ENCODE measurements at regions not wholly inside any gene's neighbourhood (a gene's known extent, or its start where the extent isn't known, plus 50 kb on each side); places are given as distances from the start of the nearest gene placed in this dataset.
A peak's percentile ranks its signal among the peaks of the same experiment; 100 is the strongest.

- Mint-ChIP-seq H3K9me3 (no peaks in the 10 kb centered on the region), H3K4me1 (peaks cover 0 to 3% (median 1%) of the 10 kb centered on the region in 4 donors), H3K36me3 (peaks cover 0 to 2% (median 0%) of the 10 kb centered on the region in 3 donors), H3K27me3 (peaks cover 0 to 3% (median 0%) of the 10 kb centered on the region in 5 donors), H3K4me3 (no peak overlapping the region), H3K27ac (no peak overlapping the region)
- DNase-seq (no peak), ATAC-seq (no peak)
- POLR2A ChIA-PET = no interaction called here
These were observed 325.1 kb downstream of the RNF144A start for GRCh38 chr2:7242189-7242867.

GRCh38 chr2:7243276-7243675 lies 326.1 kb downstream of the RNF144A start:
- H3K9me3 Mint-ChIP-seq = no peaks in the 10 kb centered on the region
- H3K36me3 Mint-ChIP-seq = peaks cover 0 to 2% (median 0%) of the 10 kb centered on the region in 3 donors
- POLR2A ChIA-PET = no interaction called here
- DNase-seq (no peak), ATAC-seq (no peak)
- H3K27me3 Mint-ChIP-seq = peaks cover 0 to 3% (median 0%) of the 10 kb centered on the region in 5 donors
- peaks cover 0 to 3% (median 1%) of the 10 kb centered on the region in 4 donors for H3K4me1 Mint-ChIP-seq
- no peak overlapping the region for H3K27ac Mint-ChIP-seq
- H3K4me3 Mint-ChIP-seq = no peak overlapping the region

- no peak for DNase-seq
- Mint-ChIP-seq H3K9me3 (peaks cover 0 to 2% (median 0%) of the 10 kb centered on the region in 9 donors), H3K27ac (no peak overlapping the region), H3K4me3 (no peak overlapping the region), H3K27me3 (peaks cover 0 to 5% (median 0%) of the 10 kb centered on the region in 5 donors), H3K4me1 (no peaks in the 10 kb centered on the region), H3K36me3 (peaks cover 0 to 5% (median 3%) of the 10 kb centered on the region in 3 donors)
- POLR2A ChIA-PET = no interaction called here
- no peak for ATAC-seq
These were observed 339.2 kb downstream of the RNF144A start for GRCh38 chr2:7256377-7256776.

GRCh38 chr2:7262727-7263126 lies 345.5 kb downstream of the RNF144A start:
- H3K27ac Mint-ChIP-seq = peak overlapping the region in 6 of 10 donors; percentile 7 to 33 (median 27)
- H3K36me3 Mint-ChIP-seq = peaks cover 0 to 7% (median 5%) of the 10 kb centered on the region in 3 donors
- DNase-seq = no peak
- no peak for ATAC-seq
- H3K4me3 Mint-ChIP-seq = no peak overlapping the region
- peaks cover 0 to 9% (median 0%) of the 10 kb centered on the region in 5 donors for H3K27me3 Mint-ChIP-seq
- no peaks in the 10 kb centered on the region for H3K9me3 Mint-ChIP-seq
- H3K4me1 Mint-ChIP-seq = peaks cover 6 to 11% (median 9%) of the 10 kb centered on the region in 4 donors
- POLR2A ChIA-PET = no interaction called here

DNA sequence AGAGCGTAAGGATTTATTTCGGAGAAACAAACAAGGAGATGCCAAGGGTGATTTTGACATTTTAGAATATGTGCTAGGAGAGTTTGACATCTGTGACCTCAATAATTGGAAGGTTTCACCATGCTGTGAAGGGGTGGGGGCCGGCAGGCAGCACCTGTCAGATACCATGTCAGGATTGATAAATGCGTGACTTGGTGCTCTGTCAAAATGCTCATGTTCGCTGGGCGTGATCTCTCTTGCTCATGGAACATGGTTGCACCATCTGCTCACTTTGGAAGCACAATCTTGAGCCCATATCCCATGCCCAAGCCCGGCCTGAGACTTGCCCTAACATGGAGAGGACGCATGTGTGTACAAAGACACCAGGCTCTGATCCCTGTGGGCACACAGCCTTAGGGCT lies 347.6 kb downstream of the RNF144A start:
- Mint-ChIP-seq H3K36me3 (peaks cover 0 to 4% (median 2%) of the 10 kb centered on the region in 3 donors), H3K9me3 (no peaks in the 10 kb centered on the region), H3K4me3 (no peak overlapping the region), H3K4me1 (peaks cover 6 to 11% (median 9%) of the 10 kb centered on the region in 4 donors), H3K27ac (peak overlapping the region in 1 of 10 donors; percentile 23), H3K27me3 (peaks cover 0 to 9% (median 0%) of the 10 kb centered on the region in 5 donors)
- ATAC-seq = no peak
- POLR2A ChIA-PET = no interaction called here
- DNase-seq = no peak

GRCh38 chr2:7265286-7265685 lies 348.1 kb downstream of the RNF144A start:
- Mint-ChIP-seq H3K27ac (no peak overlapping the region), H3K4me3 (no peak overlapping the region), H3K9me3 (no peaks in the 10 kb centered on the region), H3K27me3 (peaks cover 0 to 9% (median 0%) of the 10 kb centered on the region in 5 donors), H3K36me3 (peaks cover 0 to 4% (median 2%) of the 10 kb centered on the region in 3 donors), H3K4me1 (peaks cover 6 to 11% (median 9%) of the 10 kb centered on the region in 4 donors)
- POLR2A ChIA-PET = no interaction called here
- ATAC-seq (no peak), DNase-seq (no peak)

DNA sequence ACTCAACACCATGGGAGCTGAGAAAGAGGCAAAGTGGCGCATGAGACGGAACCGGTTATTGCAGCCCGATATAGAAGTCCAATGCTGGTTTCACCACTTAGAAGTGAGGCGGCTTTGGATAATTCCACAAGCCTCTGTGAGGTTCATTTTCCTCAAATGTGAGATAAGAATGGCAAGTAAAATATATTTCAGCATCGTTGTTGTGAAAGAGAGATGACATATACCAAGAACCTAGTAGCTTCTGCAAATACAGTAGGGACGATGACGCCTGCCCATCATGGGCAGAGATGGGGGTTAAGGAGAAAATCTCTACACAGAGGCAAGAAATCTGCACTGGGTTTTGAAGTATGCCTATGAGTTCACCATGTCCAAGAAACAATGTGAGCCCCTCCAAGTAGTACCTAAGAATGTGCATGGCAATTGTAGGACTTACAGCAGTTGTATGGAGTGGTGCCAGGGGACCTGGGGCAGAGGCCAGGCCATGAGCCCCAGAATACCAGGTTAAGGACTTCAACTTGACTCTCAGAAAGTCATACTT lies 352.0 kb downstream of the RNF144A start:
- POLR2A ChIA-PET = no interaction called here
- Mint-ChIP-seq H3K36me3 (peaks cover 0 to 4% (median 0%) of the 10 kb centered on the region in 3 donors), H3K27me3 (peaks cover 0 to 5% (median 0%) of the 10 kb centered on the region in 5 donors), H3K4me3 (no peak overlapping the region), H3K4me1 (no peaks in the 10 kb centered on the region), H3K9me3 (no peaks in the 10 kb centered on the region), H3K27ac (no peak overlapping the region)
- no peak for DNase-seq
- no peak for ATAC-seq

DNA sequence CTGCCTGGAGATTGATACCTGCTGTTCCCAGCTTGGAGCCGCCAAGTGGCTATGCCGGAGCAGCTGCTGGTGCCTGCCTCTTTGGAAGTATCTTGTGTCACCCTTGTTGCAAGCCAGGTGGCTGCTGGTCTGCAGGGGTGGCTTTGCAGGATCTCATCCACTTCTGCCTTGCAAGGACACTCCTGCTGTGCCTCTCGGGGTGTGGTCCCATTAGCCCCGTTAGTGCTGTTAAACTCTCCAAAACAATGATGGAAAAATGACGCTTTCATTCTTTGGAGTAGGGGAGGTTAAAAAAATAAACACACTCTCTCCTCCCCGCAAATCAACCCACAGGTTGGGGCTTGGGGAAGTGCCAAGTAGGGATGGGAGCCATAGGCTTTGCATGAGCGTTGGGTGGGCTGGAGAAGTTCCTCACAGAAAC lies 352.8 kb downstream of the RNF144A start:
- peaks cover 0 to 5% (median 0%) of the 10 kb centered on the region in 5 donors for H3K27me3 Mint-ChIP-seq

DNA sequence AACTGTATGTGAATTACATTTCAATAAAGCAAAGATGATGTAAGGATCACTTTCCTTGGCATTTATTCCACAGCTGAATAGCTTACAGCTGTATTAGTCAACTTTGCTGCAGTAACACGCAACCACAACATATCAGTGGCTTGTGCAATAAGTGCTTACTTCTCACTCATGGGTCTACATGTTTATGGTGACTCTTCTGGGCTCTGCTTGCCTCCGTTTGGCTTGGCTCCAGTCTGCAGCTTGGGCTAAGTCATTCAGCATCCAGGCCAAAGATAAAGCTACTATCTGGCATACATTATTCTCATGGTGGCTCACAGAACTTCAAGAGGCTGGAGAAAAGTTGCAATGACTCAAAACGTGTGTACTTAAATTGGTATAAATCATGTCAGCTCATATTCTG lies 355.0 kb downstream of the RNF144A start:
- Mint-ChIP-seq H3K27ac (no peak overlapping the region), H3K9me3 (no peaks in the 10 kb centered on the region), H3K27me3 (peaks cover 0 to 5% (median 0%) of the 10 kb centered on the region in 5 donors), H3K36me3 (no peaks in the 10 kb centered on the region), H3K4me3 (no peak overlapping the region), H3K4me1 (no peaks in the 10 kb centered on the region)
- POLR2A ChIA-PET = no interaction called here
- ATAC-seq (no peak), DNase-seq (no peak)

More for the DNA sequence above, 352.8 kb downstream of the RNF144A start:
- peaks cover 0 to 4% (median 0%) of the 10 kb centered on the region in 3 donors for H3K36me3 Mint-ChIP-seq
- ATAC-seq = no peak
- H3K4me3 Mint-ChIP-seq = no peak overlapping the region
- DNase-seq = no peak
- H3K4me1 Mint-ChIP-seq = no peaks in the 10 kb centered on the region
- no peaks in the 10 kb centered on the region for H3K9me3 Mint-ChIP-seq
- no peak overlapping the region for H3K27ac Mint-ChIP-seq
- POLR2A ChIA-PET = no interaction called here

GRCh38 chr2:7278984-7279383 lies 361.8 kb downstream of the RNF144A start:
- DNase-seq = no peak
- Mint-ChIP-seq H3K9me3 (no peaks in the 10 kb centered on the region), H3K27me3 (peaks cover 0 to 2% (median 1%) of the 10 kb centered on the region in 5 donors), H3K4me3 (no peak overlapping the region), H3K36me3 (no peaks in the 10 kb centered on the region), H3K4me1 (peaks cover 0 to 6% (median 3%) of the 10 kb centered on the region in 4 donors), H3K27ac (no peak overlapping the region)
- no peak for ATAC-seq
- POLR2A ChIA-PET = no interaction called here

DNA sequence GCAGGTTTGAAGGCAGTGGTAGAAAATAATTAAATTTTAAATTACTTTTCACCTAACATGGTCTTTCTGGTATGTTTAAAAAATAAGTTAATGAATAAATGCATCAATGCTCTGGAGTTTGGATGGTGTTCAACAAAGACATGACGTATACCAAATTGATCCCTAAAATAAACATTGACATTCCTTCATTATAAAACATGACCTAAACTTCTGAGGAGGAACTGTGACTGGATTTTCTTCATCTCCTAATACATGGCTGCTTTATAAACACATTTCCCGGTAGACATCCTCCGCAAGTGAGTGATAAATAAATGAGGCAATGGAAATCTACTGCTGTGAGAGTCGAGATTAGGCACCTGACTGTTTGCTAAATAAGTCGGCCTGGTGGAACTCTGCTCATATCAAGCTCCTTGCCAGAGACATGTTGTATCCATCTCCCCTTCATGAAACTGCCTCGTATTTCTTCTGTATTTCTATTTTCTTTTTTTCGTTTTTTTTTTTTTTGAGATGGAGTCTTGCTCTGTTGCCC lies 362.3 kb downstream of the RNF144A start:
- Mint-ChIP-seq H3K4me1 (peaks cover under 1 to 11% (median 6%) of the 10 kb centered on the region in 4 donors), H3K36me3 (no peaks in the 10 kb centered on the region), H3K27ac (no peak overlapping the region), H3K9me3 (no peaks in the 10 kb centered on the region), H3K27me3 (peaks cover 0 to 2% (median 1%) of the 10 kb centered on the region in 5 donors), H3K4me3 (no peak overlapping the region)
- POLR2A ChIA-PET = no interaction called here
- no peak for DNase-seq
- no peak for ATAC-seq

DNA sequence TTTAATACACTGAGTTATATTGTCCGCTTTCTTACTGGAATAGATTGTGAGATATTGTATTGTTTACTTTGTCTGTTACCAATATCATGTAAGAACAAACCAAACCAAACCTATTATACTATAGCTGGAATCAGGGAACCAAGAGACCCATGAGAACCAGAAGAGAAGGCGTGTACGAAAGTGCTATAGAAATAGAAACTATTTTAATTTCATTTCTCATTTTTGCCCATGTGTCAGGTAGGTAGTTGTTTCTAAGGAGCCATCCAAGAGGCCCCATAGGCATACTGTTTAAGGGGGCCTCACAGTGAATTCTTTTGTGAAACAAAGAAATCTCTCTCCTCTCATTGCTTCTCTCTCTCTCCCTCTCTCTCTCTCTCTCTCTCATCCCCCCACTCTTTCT lies 363.6 kb downstream of the RNF144A start:
- H3K36me3 Mint-ChIP-seq = peaks cover 0 to under 1% (median 0%) of the 10 kb centered on the region in 3 donors
- DNase-seq (no peak), ATAC-seq (no peak)
- no peaks in the 10 kb centered on the region for H3K9me3 Mint-ChIP-seq
- peaks cover 3 to 15% (median 6%) of the 10 kb centered on the region in 4 donors for H3K4me1 Mint-ChIP-seq
- H3K27ac Mint-ChIP-seq = no peak overlapping the region
- H3K27me3 Mint-ChIP-seq = peaks cover 0 to 2% (median 1%) of the 10 kb centered on the region in 5 donors
- POLR2A ChIA-PET = no interaction called here
- no peak overlapping the region for H3K4me3 Mint-ChIP-seq
